ENCODE measurements at regions not wholly inside any gene's neighbourhood (a gene's known extent, or its start where the extent isn't known, plus 50 kb on each side); places are given as distances from the start of the nearest gene placed in this dataset.

DNA sequence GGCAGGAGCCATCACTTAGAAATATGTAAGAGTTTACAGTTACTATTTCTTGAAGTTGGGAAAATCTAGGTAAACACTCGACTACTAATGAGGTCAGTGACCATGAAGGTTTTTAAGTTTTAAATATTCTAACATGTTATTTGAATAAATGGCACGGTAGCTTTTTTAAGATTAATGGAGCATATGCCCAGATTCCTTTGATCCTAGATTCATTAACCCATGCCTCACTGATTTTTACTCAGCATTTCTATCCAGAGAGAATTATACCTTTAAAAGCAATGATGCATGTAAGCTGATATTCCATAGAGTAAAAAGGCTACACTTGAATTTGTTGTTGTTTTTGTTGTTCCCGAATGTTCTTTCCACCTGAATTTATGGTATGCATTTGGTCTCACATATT, 541.4 kb downstream of the DACH1 start:
- no peak for TF ChIP-seq POLR2AphosphoS5 (IDR thresholded peaks at IDR 0.05)
- TF ChIP-seq, protein P1, sequence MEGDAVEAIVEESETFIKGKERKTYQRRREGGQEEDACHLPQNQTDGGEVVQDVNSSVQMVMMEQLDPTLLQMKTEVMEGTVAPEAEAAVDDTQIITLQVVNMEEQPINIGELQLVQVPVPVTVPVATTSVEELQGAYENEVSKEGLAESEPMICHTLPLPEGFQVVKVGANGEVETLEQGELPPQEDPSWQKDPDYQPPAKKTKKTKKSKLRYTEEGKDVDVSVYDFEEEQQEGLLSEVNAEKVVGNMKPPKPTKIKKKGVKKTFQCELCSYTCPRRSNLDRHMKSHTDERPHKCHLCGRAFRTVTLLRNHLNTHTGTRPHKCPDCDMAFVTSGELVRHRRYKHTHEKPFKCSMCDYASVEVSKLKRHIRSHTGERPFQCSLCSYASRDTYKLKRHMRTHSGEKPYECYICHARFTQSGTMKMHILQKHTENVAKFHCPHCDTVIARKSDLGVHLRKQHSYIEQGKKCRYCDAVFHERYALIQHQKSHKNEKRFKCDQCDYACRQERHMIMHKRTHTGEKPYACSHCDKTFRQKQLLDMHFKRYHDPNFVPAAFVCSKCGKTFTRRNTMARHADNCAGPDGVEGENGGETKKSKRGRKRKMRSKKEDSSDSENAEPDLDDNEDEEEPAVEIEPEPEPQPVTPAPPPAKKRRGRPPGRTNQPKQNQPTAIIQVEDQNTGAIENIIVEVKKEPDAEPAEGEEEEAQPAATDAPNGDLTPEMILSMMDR (IDR thresholded peaks at IDR 0.05): no peak
- no peak for TF ChIP-seq POLR2A (IDR thresholded peaks at IDR 0.05; ENCODE audit: low read depth)
- no peak for TF ChIP-seq EP300 (IDR thresholded peaks at IDR 0.05)
- WGBS: 79% methylated on average over 3 of the region's 3 CpGs
- intact Hi-C loops (cut with DNase I): no loop called here

GRCh38 chr13:71323266-71323665, 543.7 kb downstream of the DACH1 start:
- H3K36me3 ChIP-seq: no peaks in the 10 kb centered on the region
- TF ChIP-seq POLR2AphosphoS5 (IDR thresholded peaks at IDR 0.05) (no peak), EP300 (IDR thresholded peaks at IDR 0.05) (no peak), POLR2A (IDR thresholded peaks at IDR 0.05; ENCODE audit: low read depth) (no peak)
- TF ChIP-seq, protein P1 (IDR thresholded peaks at IDR 0.05): no peak
- peaks cover 0 to 6% (median 2%) of the 10 kb centered on the region in 4 donors for H3K9me3 ChIP-seq
- intact Hi-C loops (cut with DNase I): no loop called here
- 91% methylated on average over 5 of the region's 5 CpGs for WGBS
- DNase-seq (ENCODE audit: extremely low spot score): no peak
- H3K4me3 ChIP-seq: no peak overlapping the region
- H3K4me1 ChIP-seq: no peaks in the 10 kb centered on the region
- H3K27ac ChIP-seq (replicated peaks in 1 of 4): no peak overlapping the region
- no peaks in the 10 kb centered on the region for H3K27me3 ChIP-seq

More for the DNA sequence above, 541.4 kb downstream of the DACH1 start:
- no peaks in the 10 kb centered on the region for H3K36me3 ChIP-seq
- no peak overlapping the region for H3K4me3 ChIP-seq
- H3K27me3 ChIP-seq: no peaks in the 10 kb centered on the region
- no peak for DNase-seq (ENCODE audit: extremely low spot score)
- H3K9me3 ChIP-seq: peaks cover 0 to 3% (median 1%) of the 10 kb centered on the region in 4 donors
- H3K27ac ChIP-seq (replicated peaks in 1 of 4): no peak overlapping the region
- H3K4me1 ChIP-seq: no peaks in the 10 kb centered on the region

DNA sequence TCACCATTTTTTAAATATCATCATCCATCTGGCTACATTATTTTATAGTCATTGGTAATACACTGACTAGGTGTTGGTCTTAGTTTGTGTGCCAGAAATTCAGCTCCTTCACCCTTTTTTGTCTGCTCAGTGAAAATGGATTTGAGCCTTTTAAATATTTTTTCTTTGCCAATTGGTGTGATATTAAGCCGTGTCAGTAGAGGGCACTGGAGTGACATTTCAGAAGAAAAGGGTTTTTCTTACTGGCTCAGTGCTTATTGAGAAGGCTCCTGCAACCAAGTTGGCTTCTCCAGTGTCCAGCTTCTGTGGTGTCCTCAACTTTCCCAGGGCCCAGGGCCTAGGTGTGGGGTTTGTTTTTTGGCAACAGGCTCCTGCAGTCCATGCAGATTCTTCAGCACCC, 546.6 kb downstream of the DACH1 start:
- Histone ChIP-seq H3K36me3 (no peaks in the 10 kb centered on the region), H3K27me3 (no peaks in the 10 kb centered on the region), H3K9me3 (peaks cover 0 to 6% (median 2%) of the 10 kb centered on the region in 4 donors), H3K27ac (replicated peaks in 1 of 4) (no peak overlapping the region), H3K4me1 (no peaks in the 10 kb centered on the region), H3K4me3 (no peak overlapping the region)
- TF ChIP-seq POLR2A (IDR thresholded peaks at IDR 0.05; ENCODE audit: low read depth) (no peak), EP300 (IDR thresholded peaks at IDR 0.05) (no peak)
- 81% methylated on average over 1 of the region's 1 CpG for WGBS
- no peak for DNase-seq (ENCODE audit: extremely low spot score)
- intact Hi-C loops (cut with DNase I): no loop called here

DNA sequence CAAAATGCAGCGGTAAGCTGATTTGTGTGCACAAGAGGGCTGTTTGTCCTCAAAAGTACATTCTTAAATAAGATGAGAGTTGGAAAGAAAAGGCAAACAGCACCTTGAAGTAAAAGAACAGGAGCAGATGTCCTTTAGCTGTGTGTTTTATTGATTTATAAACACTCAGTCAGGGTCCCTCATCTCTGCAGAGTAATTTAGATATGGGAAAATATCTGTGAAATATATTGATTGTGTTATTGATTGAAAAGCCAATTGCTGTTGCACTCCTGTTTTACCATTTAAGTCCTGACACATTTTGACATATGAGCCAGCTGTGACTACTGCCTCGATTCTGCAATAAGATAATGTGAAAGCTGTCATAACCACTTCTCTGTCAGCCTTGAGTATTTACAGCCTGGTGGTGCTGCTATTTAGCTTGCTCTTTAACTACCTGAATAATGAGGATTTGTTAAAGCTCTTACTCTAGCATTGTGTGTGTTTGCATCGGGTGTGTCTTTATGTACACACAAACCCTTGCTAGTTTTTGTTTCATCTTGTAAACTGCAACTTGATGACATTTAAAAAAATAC, 550.1 kb downstream of the DACH1 start:
- Histone ChIP-seq H3K4me3 (no peak overlapping the region), H3K36me3 (no peaks in the 10 kb centered on the region), H3K4me1 (no peaks in the 10 kb centered on the region), H3K27me3 (no peaks in the 10 kb centered on the region), H3K9me3 (peaks cover 0 to 6% (median 2%) of the 10 kb centered on the region in 4 donors), H3K27ac (replicated peaks in 1 of 4) (no peak overlapping the region)
- 57% methylated on average over 3 of the region's 3 CpGs for WGBS
- TF ChIP-seq EP300 (IDR thresholded peaks at IDR 0.05): no peak
- TF ChIP-seq, protein P1 (IDR thresholded peaks at IDR 0.05): no peak
- TF ChIP-seq POLR2AphosphoS5 (IDR thresholded peaks at IDR 0.05): no peak
- no peak for TF ChIP-seq POLR2A (IDR thresholded peaks at IDR 0.05; ENCODE audit: low read depth)
- DNase-seq (ENCODE audit: extremely low spot score): no peak
- intact Hi-C loops (cut with DNase I): no loop called here

GRCh38 chr13:71312923-71313322, 554.1 kb downstream of the DACH1 start:
- H3K27ac ChIP-seq (replicated peaks in 1 of 4): no peak overlapping the region
- H3K9me3 ChIP-seq: no peaks in the 10 kb centered on the region
- intact Hi-C loops (cut with DNase I): no loop called here
- TF ChIP-seq EP300 (IDR thresholded peaks at IDR 0.05) (no peak), POLR2AphosphoS5 (IDR thresholded peaks at IDR 0.05) (no peak), POLR2A (IDR thresholded peaks at IDR 0.05; ENCODE audit: low read depth) (no peak)
- TF ChIP-seq, protein P1 (IDR thresholded peaks at IDR 0.05): no peak
- DNase-seq (ENCODE audit: extremely low spot score): no peak
- no peaks in the 10 kb centered on the region for H3K36me3 ChIP-seq
- no peaks in the 10 kb centered on the region for H3K27me3 ChIP-seq
- H3K4me3 ChIP-seq: no peak overlapping the region
- H3K4me1 ChIP-seq: no peaks in the 10 kb centered on the region

Data from esophagus muscularis mucosa (tissue), 4 donors.